Dermis blood vessel endothelial cell (primary cell): ENCODE measurements at regions not wholly inside any gene's neighbourhood (a gene's known extent, or its start where the extent isn't known, plus 50 kb on each side); places are given as distances from the start of the nearest gene placed in this dataset.
"Not testable (repeated sequence)": the region's sequence is repeated elsewhere in the genome, so short reads cannot be mapped to it uniquely, and the experiment has no call there.

ENCODE experiments used
- DNase-seq: peaks from one replicate; pipeline ENCODE4 v3.0.0; 2010

- no peak for DNase-seq
Measured at GRCh38 chrX:95622200-95622599, 1062.4 kb upstream of the DIAPH2 start.

- DNase-seq = no peak
Measured at GRCh38 chrX:95626748-95627147, 1057.9 kb upstream of the DIAPH2 start.

GRCh38 chrX:95628796-95629195 lies 1055.8 kb upstream of the DIAPH2 start:
- DNase-seq = no peak

GRCh38 chrX:95629737-95630136 lies 1054.9 kb upstream of the DIAPH2 start:
- DNase-seq = no peak

- DNase-seq = no peak
Measured at GRCh38 chrX:95640226-95640625, 1044.4 kb upstream of the DIAPH2 start.

GRCh38 chrX:95645738-95646137 lies 1038.9 kb upstream of the DIAPH2 start:
- DNase-seq = no peak

GRCh38 chrX:95662200-95662599 lies 1022.4 kb upstream of the DIAPH2 start:
- no peak for DNase-seq

- no peak for DNase-seq
Measured at GRCh38 chrX:95666056-95666455, 1018.6 kb upstream of the DIAPH2 start.

GRCh38 chrX:95675011-95675410 lies 1009.6 kb upstream of the DIAPH2 start:
- DNase-seq = no peak

- no peak for DNase-seq
Measured at GRCh38 chrX:95675794-95676193, 1008.8 kb upstream of the DIAPH2 start.

GRCh38 chrX:95678679-95679078 lies 1006.0 kb upstream of the DIAPH2 start:
- no peak for DNase-seq

GRCh38 chrX:95693365-95693764 lies 991.3 kb upstream of the DIAPH2 start:
- no peak for DNase-seq

- no peak for DNase-seq
Measured at GRCh38 chrX:95703696-95704095, 980.9 kb upstream of the DIAPH2 start.

- no peak for DNase-seq
Measured at GRCh38 chrX:95716841-95717240, 967.8 kb upstream of the DIAPH2 start.

GRCh38 chrX:95718746-95719145 lies 965.9 kb upstream of the DIAPH2 start:
- DNase-seq = no peak

- no peak for DNase-seq
Measured at GRCh38 chrX:95721011-95721410, 963.6 kb upstream of the DIAPH2 start.

- DNase-seq = no peak
Measured at GRCh38 chrX:95728446-95728845, 956.2 kb upstream of the DIAPH2 start.

GRCh38 chrX:95729401-95729800 lies 955.2 kb upstream of the DIAPH2 start:
- no peak for DNase-seq

GRCh38 chrX:95733426-95733825 lies 951.2 kb upstream of the DIAPH2 start:
- no peak for DNase-seq

- DNase-seq = no peak
Measured at GRCh38 chrX:95754411-95754810, 930.2 kb upstream of the DIAPH2 start.

- no peak for DNase-seq
Measured at GRCh38 chrX:95760356-95760755, 924.3 kb upstream of the DIAPH2 start.

- DNase-seq = no peak
Measured at GRCh38 chrX:95762716-95763115, 921.9 kb upstream of the DIAPH2 start.

GRCh38 chrX:95764972-95765451 lies 919.6 kb upstream of the DIAPH2 start:
- DNase-seq = peak; percentile 48

GRCh38 chrX:95771198-95771597 lies 913.4 kb upstream of the DIAPH2 start:
- DNase-seq = not testable (repeated sequence)

- DNase-seq = no peak
Measured at GRCh38 chrX:95791876-95792275, 892.8 kb upstream of the DIAPH2 start.

GRCh38 chrX:95797344-95797743 lies 887.3 kb upstream of the DIAPH2 start:
- DNase-seq = no peak
